ENCODE measurements at regions not wholly inside any gene's neighbourhood (a gene's known extent, or its start where the extent isn't known, plus 50 kb on each side); places are given as distances from the start of the nearest gene placed in this dataset.

DNA sequence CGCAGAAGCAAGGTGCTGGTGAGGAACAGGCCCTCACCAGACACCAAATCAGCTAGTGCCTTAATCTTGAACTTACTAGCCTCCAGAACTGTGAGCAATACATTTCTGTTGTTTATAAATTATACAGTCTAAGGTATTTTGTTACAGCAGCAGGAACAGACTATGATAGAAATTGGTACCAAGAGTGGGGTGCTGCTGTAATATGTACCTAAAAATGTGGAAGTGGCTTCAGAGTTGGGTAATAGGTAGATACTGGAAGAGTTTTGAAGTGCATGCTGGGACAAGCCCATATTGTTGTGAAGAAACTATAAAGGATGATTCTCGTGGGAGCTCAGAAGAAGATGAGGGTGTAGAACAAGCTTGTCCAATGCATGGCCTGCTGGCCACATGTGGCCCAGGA, 866.8 kb downstream of the C6orf118 start:
- ATAC-seq (no peak), DNase-seq (no peak)
- in situ Hi-C loops (cut with MboI; ENCODE audit: low sequenced_read_pairs in 4 of 4) = no loop called here
- no peak for TF ChIP-seq POLR2A (IDR thresholded peaks at IDR 0.05)
- TF ChIP-seq, protein P1, sequence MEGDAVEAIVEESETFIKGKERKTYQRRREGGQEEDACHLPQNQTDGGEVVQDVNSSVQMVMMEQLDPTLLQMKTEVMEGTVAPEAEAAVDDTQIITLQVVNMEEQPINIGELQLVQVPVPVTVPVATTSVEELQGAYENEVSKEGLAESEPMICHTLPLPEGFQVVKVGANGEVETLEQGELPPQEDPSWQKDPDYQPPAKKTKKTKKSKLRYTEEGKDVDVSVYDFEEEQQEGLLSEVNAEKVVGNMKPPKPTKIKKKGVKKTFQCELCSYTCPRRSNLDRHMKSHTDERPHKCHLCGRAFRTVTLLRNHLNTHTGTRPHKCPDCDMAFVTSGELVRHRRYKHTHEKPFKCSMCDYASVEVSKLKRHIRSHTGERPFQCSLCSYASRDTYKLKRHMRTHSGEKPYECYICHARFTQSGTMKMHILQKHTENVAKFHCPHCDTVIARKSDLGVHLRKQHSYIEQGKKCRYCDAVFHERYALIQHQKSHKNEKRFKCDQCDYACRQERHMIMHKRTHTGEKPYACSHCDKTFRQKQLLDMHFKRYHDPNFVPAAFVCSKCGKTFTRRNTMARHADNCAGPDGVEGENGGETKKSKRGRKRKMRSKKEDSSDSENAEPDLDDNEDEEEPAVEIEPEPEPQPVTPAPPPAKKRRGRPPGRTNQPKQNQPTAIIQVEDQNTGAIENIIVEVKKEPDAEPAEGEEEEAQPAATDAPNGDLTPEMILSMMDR (IDR thresholded peaks at IDR 0.05 in 4 of 5, conservative IDR thresholded peaks at IDR 0.05 in 1 of 5) = no peak
- no peak overlapping the region for H3K4me3 ChIP-seq
- H3K4me1 ChIP-seq = no peaks in the 10 kb centered on the region
- H3K36me3 ChIP-seq = no peaks in the 10 kb centered on the region
- intact Hi-C loops (cut with DNase I; ENCODE audit: low total_unique reads) = no loop called here
- H3K9me3 ChIP-seq = no peaks in the 10 kb centered on the region
- no peaks in the 10 kb centered on the region for H3K27me3 ChIP-seq
- no peak overlapping the region for H3K27ac ChIP-seq

DNA sequence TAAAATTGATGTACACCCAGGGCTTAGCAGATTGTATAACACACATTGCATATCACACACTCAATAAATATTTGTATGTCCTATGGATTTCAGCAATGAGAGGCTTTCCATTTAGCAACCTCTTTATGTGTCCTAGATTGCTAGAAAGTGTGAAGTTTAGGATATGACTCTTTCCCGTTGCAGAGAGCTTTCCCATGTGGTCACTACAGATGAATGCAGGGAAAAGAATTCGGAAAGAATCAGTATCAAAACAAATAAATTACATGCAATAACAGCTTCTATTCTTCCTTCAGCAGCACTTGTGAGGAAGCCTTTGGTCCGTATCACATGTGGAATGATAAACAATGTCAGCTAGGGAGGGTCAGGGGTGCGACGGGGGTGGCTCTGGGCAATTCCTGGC, 870.1 kb downstream of the C6orf118 start:
- Histone ChIP-seq H3K9me3 (no peaks in the 10 kb centered on the region), H3K4me1 (no peaks in the 10 kb centered on the region), H3K27ac (no peak overlapping the region), H3K36me3 (no peaks in the 10 kb centered on the region), H3K27me3 (no peaks in the 10 kb centered on the region), H3K4me3 (no peak overlapping the region)
- in situ Hi-C loops (cut with MboI; ENCODE audit: low sequenced_read_pairs in 4 of 4) (no loop called here), intact Hi-C loops (cut with DNase I; ENCODE audit: low total_unique reads) (no loop called here)
- TF ChIP-seq POLR2A (IDR thresholded peaks at IDR 0.05) = no peak
- TF ChIP-seq, protein P1 (IDR thresholded peaks at IDR 0.05 in 4 of 5, conservative IDR thresholded peaks at IDR 0.05 in 1 of 5) = no peak
- ATAC-seq = no peak
- no peak for DNase-seq

DNA sequence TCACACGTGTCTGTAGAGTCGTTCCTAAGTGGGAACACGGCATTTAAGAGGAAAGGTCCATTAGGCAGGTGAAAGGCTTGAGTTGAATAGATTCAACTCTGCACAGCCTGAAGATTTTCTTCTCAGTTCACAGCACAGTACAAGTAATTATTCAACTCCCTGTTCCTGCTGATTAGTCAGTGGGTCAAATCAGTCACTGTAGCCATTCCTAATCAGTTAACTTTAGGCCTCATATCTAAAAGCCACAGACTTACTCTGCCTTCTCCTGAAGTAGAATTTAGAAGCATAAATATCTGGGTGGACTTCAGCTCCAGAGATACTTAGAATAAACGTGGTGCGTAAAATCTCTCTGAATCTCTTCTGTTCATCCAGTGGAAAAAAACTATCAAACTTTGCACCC, 872.4 kb downstream of the C6orf118 start:
- TF ChIP-seq, protein P1 (IDR thresholded peaks at IDR 0.05 in 4 of 5, conservative IDR thresholded peaks at IDR 0.05 in 1 of 5) = no peak
- TF ChIP-seq POLR2A (IDR thresholded peaks at IDR 0.05) = no peak
- DNase-seq = no peak
- intact Hi-C loops (cut with DNase I; ENCODE audit: low total_unique reads) = no loop called here

DNA sequence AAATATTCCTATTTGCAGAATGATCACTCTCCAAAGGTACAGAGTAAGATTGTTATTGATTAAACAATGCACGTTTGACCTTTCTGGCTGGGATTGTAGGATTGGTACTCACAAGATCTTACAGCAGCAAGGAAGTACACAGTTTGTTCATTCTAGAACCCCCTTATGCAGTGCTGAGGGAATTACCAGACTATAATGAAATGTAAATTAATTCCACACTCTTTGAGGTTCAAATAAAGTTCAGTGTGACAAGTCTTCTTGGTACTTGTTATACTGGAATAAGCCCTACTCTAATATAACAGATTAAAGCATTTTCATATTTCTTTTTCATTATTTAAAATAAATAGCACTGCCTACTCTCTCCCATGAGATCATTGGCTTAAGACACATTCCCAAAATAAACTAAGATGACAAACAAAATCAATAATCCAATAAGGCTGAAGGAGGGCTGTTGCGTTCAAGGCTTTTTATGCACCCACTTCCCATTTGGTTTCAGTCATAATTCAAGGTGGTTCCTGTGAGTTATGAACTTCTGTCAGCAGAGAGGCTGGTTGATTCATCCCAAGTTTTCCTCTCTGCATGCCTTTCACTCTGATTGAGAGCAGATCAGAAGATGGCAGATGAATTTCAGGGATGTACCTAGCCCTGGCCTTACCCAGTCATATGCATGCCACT, 881.5 kb downstream of the C6orf118 start:
- in situ Hi-C loops (cut with MboI; ENCODE audit: low sequenced_read_pairs in 4 of 4) = no loop called here
- H3K36me3 ChIP-seq = no peaks in the 10 kb centered on the region
- intact Hi-C loops (cut with DNase I; ENCODE audit: low total_unique reads) = no loop called here
- ATAC-seq = no peak
- no peaks in the 10 kb centered on the region for H3K27me3 ChIP-seq
- TF ChIP-seq, protein P1 (IDR thresholded peaks at IDR 0.05 in 4 of 5, conservative IDR thresholded peaks at IDR 0.05 in 1 of 5) = no peak
- TF ChIP-seq POLR2A (IDR thresholded peaks at IDR 0.05) = no peak
- H3K27ac ChIP-seq = no peak overlapping the region
- no peaks in the 10 kb centered on the region for H3K4me1 ChIP-seq
- H3K4me3 ChIP-seq = no peak overlapping the region
- no peaks in the 10 kb centered on the region for H3K9me3 ChIP-seq
- no peak for DNase-seq

More for the DNA sequence above, 872.4 kb downstream of the C6orf118 start:
- in situ Hi-C loops (cut with MboI; ENCODE audit: low sequenced_read_pairs in 4 of 4) = no loop called here
- Histone ChIP-seq H3K36me3 (no peaks in the 10 kb centered on the region), H3K9me3 (no peaks in the 10 kb centered on the region), H3K27me3 (no peaks in the 10 kb centered on the region), H3K27ac (no peak overlapping the region), H3K4me1 (no peaks in the 10 kb centered on the region), H3K4me3 (no peak overlapping the region)
- ATAC-seq = no peak

DNA sequence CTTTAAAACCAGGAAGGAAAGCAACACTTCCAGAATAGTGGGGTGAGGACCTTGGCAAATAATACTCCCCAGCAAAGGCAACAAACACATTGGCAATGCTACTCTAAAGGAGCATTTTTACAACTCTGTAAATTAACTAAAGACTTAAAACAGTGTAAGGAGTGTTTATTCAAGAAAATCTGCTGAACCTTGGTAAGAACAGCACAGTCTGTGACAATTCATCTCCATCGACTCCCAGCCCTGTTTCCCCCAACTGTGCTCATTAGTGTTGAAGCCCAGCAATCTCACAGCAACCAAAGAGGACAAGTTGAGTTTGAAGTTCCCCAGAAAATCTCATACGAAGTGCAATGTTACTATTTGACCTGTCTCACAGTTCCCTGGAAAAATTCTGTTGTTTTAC, 884.9 kb downstream of the C6orf118 start:
- no peak for ATAC-seq
- no peak for TF ChIP-seq POLR2A (IDR thresholded peaks at IDR 0.05)
- TF ChIP-seq, protein P1 (IDR thresholded peaks at IDR 0.05 in 4 of 5, conservative IDR thresholded peaks at IDR 0.05 in 1 of 5) = no peak
- no peaks in the 10 kb centered on the region for H3K9me3 ChIP-seq
- H3K27me3 ChIP-seq = no peaks in the 10 kb centered on the region
- no peaks in the 10 kb centered on the region for H3K4me1 ChIP-seq
- H3K36me3 ChIP-seq = no peaks in the 10 kb centered on the region
- DNase-seq = no peak
- in situ Hi-C loops (cut with MboI; ENCODE audit: low sequenced_read_pairs in 4 of 4) = no loop called here
- no peak overlapping the region for H3K4me3 ChIP-seq
- no peak overlapping the region for H3K27ac ChIP-seq
- intact Hi-C loops (cut with DNase I; ENCODE audit: low total_unique reads) = no loop called here

All from gastrocnemius medialis (tissue), 4 donors.